Lower lobe of right lung (tissue), 2 donors: ENCODE measurements at regions not wholly inside any gene's neighbourhood (a gene's known extent, or its start where the extent isn't known, plus 50 kb on each side); places are given as distances from the start of the nearest gene placed in this dataset.

Experiments
- ATAC-seq, 2 donors: fragments of 200-7000 bp; cut with Tn5 transposase; one replicate each; pipeline ENCODE4 v1.9.1; 2020 to 2022; ENCODE audit warnings: mild to moderate bottlenecking in 2 of 2, moderate library complexity in 2 of 2
- DNase-seq: peaks from one replicate; pipeline ENCODE4 v3.0.0-alpha.2; 2020
- H3K27ac ChIP-seq: fragments of 200-600 bp; one replicate; pipeline ENCODE4 v1.8.0; 2022
- H3K27me3 ChIP-seq: fragments of 200-600 bp; one replicate; pipeline ENCODE4 v1.8.0; 2022; ENCODE audit warnings: low read depth
- H3K36me3 ChIP-seq: fragments of 200-600 bp; one replicate; pipeline ENCODE4 v1.8.0; 2022; ENCODE audit warnings: mild to moderate bottlenecking
- H3K4me1 ChIP-seq: fragments of 200-600 bp; one replicate; pipeline ENCODE4 v1.8.0; 2022
- H3K4me3 ChIP-seq: fragments of 200-600 bp; one replicate; pipeline ENCODE4 v1.8.0; 2022; ENCODE audit warnings: mild to moderate bottlenecking
- H3K9me3 ChIP-seq: fragments of 200-600 bp; one replicate; pipeline ENCODE4 v1.8.0; 2022
- CTCF ChIP-seq: fragments of 200-600 bp; IDR thresholded peaks from one replicate; pipeline ENCODE4 v1.8.0; 2022; ENCODE audit warnings: antibody characterized with exemption, mild to moderate bottlenecking
- intact Hi-C: fragments of 100-400 bp; cut with DNase I; formaldehyde crosslinking; loops from one replicate; pipeline ENCODE4 v1.11.0; 2022
- donor health status: DM: no; HTN: yes; CAD: no; lungs with severe emphysema.

DNA sequence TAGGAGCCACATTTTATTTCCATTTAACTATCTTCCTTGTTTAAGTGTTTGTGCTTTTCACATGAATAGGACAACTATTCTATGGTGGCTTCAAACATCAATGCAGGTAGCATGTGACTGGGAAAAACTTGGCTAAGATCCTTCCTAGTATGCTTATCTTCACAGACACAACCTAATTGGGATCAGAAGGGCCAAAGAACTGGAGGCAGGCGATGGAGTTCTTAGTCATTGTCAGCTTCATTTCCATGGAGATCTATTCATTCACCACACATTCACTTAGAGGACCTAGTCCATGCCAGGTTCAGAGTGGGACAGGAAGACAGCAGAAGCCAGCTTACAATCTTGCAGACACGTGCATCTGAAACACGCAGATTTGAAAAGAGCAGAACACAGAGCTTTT, 277.5 kb upstream of the PPP2R3A start:
- no peaks in the 10 kb centered on the region for H3K4me1 ChIP-seq
- H3K27me3 ChIP-seq, result no peaks in the 10 kb centered on the region
- no peak overlapping the region for H3K27ac ChIP-seq
- ATAC-seq, result no peak
- intact Hi-C loops, result no loop called here
- H3K9me3 ChIP-seq, result no peaks in the 10 kb centered on the region
- DNase-seq, result no peak
- no peaks in the 10 kb centered on the region for H3K36me3 ChIP-seq
- no peak for TF ChIP-seq CTCF
- H3K4me3 ChIP-seq, result no peak overlapping the region

- no peaks in the 10 kb centered on the region for H3K27me3 ChIP-seq
- ATAC-seq (no peak), DNase-seq (no peak)
- intact Hi-C loops, result no loop called here
- H3K27ac ChIP-seq, result no peak overlapping the region
- H3K4me1 ChIP-seq, result no peaks in the 10 kb centered on the region
- no peaks in the 10 kb centered on the region for H3K9me3 ChIP-seq
- H3K36me3 ChIP-seq, result no peaks in the 10 kb centered on the region
- no peak for TF ChIP-seq CTCF
- no peak overlapping the region for H3K4me3 ChIP-seq
These were observed 274.9 kb upstream of the PPP2R3A start for GRCh38 chr3:135690664-135691063.

GRCh38 chr3:135691240-135691639, 274.3 kb upstream of the PPP2R3A start:
- DNase-seq (no peak), ATAC-seq (no peak)
- Histone ChIP-seq H3K36me3 (no peaks in the 10 kb centered on the region), H3K27me3 (no peaks in the 10 kb centered on the region), H3K27ac (no peak overlapping the region), H3K9me3 (no peaks in the 10 kb centered on the region), H3K4me3 (no peak overlapping the region), H3K4me1 (no peaks in the 10 kb centered on the region)
- no peak for TF ChIP-seq CTCF
- intact Hi-C loops, result no loop called here

DNA sequence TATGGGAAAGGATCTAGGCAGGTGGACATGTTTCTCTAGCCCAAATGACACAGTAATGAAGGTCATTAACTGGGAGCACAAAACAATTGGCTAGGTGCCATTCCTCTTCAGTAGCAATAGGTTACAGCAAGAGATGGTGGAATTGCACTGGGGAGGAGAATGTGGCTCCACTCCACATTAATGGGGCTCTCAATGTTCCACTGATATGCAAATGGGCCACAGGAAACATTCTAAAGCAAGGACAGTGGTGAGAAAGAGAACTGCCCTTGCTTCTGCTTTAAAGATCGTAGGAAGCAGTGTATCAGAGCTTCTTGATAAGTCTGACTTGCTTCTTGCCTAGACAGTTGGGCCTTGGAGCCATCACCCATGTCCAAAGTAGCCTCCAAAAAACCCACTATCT, 271.4 kb upstream of the PPP2R3A start:
- Histone ChIP-seq H3K27ac (no peak overlapping the region), H3K4me3 (no peak overlapping the region), H3K36me3 (no peaks in the 10 kb centered on the region), H3K9me3 (no peaks in the 10 kb centered on the region), H3K4me1 (no peaks in the 10 kb centered on the region), H3K27me3 (no peaks in the 10 kb centered on the region)
- intact Hi-C loops, result no loop called here
- no peak for TF ChIP-seq CTCF
- ATAC-seq (no peak), DNase-seq (no peak)

- intact Hi-C loops, result no loop called here
- Histone ChIP-seq H3K36me3 (no peaks in the 10 kb centered on the region), H3K9me3 (no peaks in the 10 kb centered on the region), H3K4me1 (no peaks in the 10 kb centered on the region), H3K27me3 (no peaks in the 10 kb centered on the region), H3K27ac (no peak overlapping the region), H3K4me3 (no peak overlapping the region)
- no peak for DNase-seq
- TF ChIP-seq CTCF, result no peak
- no peak for ATAC-seq
These were observed 265.8 kb upstream of the PPP2R3A start for GRCh38 chr3:135699741-135700140.

- TF ChIP-seq CTCF, result no peak
- Histone ChIP-seq H3K27me3 (no peaks in the 10 kb centered on the region), H3K4me1 (no peaks in the 10 kb centered on the region), H3K4me3 (no peak overlapping the region), H3K9me3 (no peaks in the 10 kb centered on the region), H3K27ac (no peak overlapping the region), H3K36me3 (no peaks in the 10 kb centered on the region)
- DNase-seq (no peak), ATAC-seq (no peak)
- intact Hi-C loops, result no loop called here
These were observed 258.7 kb upstream of the PPP2R3A start for GRCh38 chr3:135706758-135707375.
